B cell (primary cell): ENCODE measurements at regions not wholly inside any gene's neighbourhood (a gene's known extent, or its start where the extent isn't known, plus 50 kb on each side); places are given as distances from the start of the nearest gene placed in this dataset.

ENCODE experiments used
- ATAC-seq: fragments of 200-7000 bp; cut with Tn5 transposase; one replicate; pipeline ENCODE4 v1.10.0; 2021; ENCODE audit warnings: low read depth, mild to moderate bottlenecking, moderate number of reproducible peaks, moderate library complexity
- CTCF ChIA-PET: fragments of 350-600 bp; sonication (Branson Sonifier 250); formaldehyde crosslinking; loops from one replicate; lab custom pipeline; 2021; ENCODE audit warnings: antibody characterized with exemption, inconsistent platforms; lab: Charles Lee
- POLR2A ChIA-PET: fragments of 350-600 bp; sonication (Branson Sonifier 250); formaldehyde crosslinking; loops from one replicate; lab custom pipeline; 2021; ENCODE audit warnings: antibody characterized with exemption; lab: Charles Lee
- DNase-seq: peaks from one replicate; pipeline ENCODE4 v3.0.0; 2013
- H2AFZ ChIP-seq: 2 replicates; pipeline ENCODE4 v1.6.1; 2012; ENCODE audit warnings: mild to moderate bottlenecking, low read depth, low read length; ENCODE audit not compliant: insufficient read depth, poor library complexity, severe bottlenecking
- H3K27ac ChIP-seq, 2 donors: 1 replicate in 1 of 2; 2 replicates in 1 of 2; pipeline ENCODE4 v1.5.1; 2012 to 2013; ENCODE audit warnings: low read length in 2 of 2, mild to moderate bottlenecking in 2 of 2, moderate library complexity in 1 of 2
- H3K27me3 ChIP-seq, 4 experiments: fragments of 200-600 bp in 1 of 4; sonication (generic) in 1 of 4; replicated peaks in 1 of 4; 1 replicate in 2 of 4; 2 replicates in 2 of 4; pipeline versions ENCODE4 v1.6.1 to v1.7.0; 2013 to 2016; ENCODE audit warnings: low read length in 3 of 4, mild to moderate bottlenecking in 2 of 4, mixed read lengths in 1 of 4, moderate library complexity in 1 of 4; ENCODE audit not compliant: insufficient read depth in 4 of 4, control insufficient read depth in 3 of 4; ENCODE audit errors: control extremely low read depth in 1 of 4
- H3K36me3 ChIP-seq, 2 experiments: replicated peaks in 1 of 2; 1 replicate in 1 of 2; 2 replicates in 1 of 2; pipeline versions ENCODE4 v1.6.1 to v1.7.1; 2013; ENCODE audit warnings: low read length in 1 of 2; ENCODE audit not compliant: insufficient read depth in 2 of 2, control insufficient read depth in 1 of 2; ENCODE audit errors: control extremely low read depth in 1 of 2, extremely low read depth in 1 of 2
- H3K4me1 ChIP-seq, 2 donors: fragments of 200-600 bp in 1 of 2; sonication (generic) in 1 of 2; 1 replicate in 1 of 2; 2 replicates in 1 of 2; pipeline versions ENCODE4 v1.5.1 to v1.6.1; 2013 to 2017; ENCODE audit warnings: low read length in 2 of 2; ENCODE audit not compliant: control insufficient read depth in 2 of 2, insufficient read depth in 2 of 2
- H3K4me2 ChIP-seq: replicated peaks from 2 replicates; pipeline ENCODE3; 2012; ENCODE audit warnings: mild to moderate bottlenecking, low read depth, low read length; ENCODE audit not compliant: poor library complexity, severe bottlenecking
- H3K4me3 ChIP-seq, 5 experiments: fragments of 200-600 bp in 1 of 5; sonication (generic) in 1 of 5; 1 replicate in 3 of 5; 2 replicates in 2 of 5; pipeline versions ENCODE4 v1.5.1 to v1.7.0; 2011 to 2016; ENCODE audit warnings: low read length in 4 of 5, mild to moderate bottlenecking in 4 of 5, low read depth in 2 of 5, control low read depth in 1 of 5, moderate library complexity in 1 of 5; ENCODE audit not compliant: insufficient read depth in 1 of 5; ENCODE audit errors: control extremely low read depth in 1 of 5, extremely low read depth in 1 of 5
- H3K79me2 ChIP-seq: fragments of 200-600 bp; sonication (generic); one replicate; pipeline ENCODE4 v1.6.0; 2016; ENCODE audit warnings: low read length; ENCODE audit not compliant: control insufficient read depth, insufficient read depth
- H3K9ac ChIP-seq: fragments of 200-600 bp; sonication (generic); 2 replicates; pipeline ENCODE4 v1.6.1; 2017; ENCODE audit warnings: mild to moderate bottlenecking, low read length, moderate library complexity
- H3K9me3 ChIP-seq, 3 donors: one replicate each; pipeline versions ENCODE4 v1.6.1 to v1.7.1; 2013; ENCODE audit warnings: low read length in 2 of 3; ENCODE audit not compliant: control insufficient read depth in 2 of 3, insufficient read depth in 1 of 3; ENCODE audit errors: control extremely low read depth in 1 of 3
- H4K20me1 ChIP-seq: 2 replicates; pipeline ENCODE4 v1.6.0; 2012; ENCODE audit warnings: mild to moderate bottlenecking, low read length; ENCODE audit not compliant: insufficient read depth, control insufficient read depth, poor library complexity, severe bottlenecking
- H3K27ac Mint-ChIP-seq: one replicate; pipeline ENCODE4 v1.8.0; 2021; ENCODE audit warnings: mixed read lengths
- H3K27me3 Mint-ChIP-seq: one replicate; pipeline ENCODE4 v1.8.0; 2021; ENCODE audit warnings: mixed read lengths
- H3K4me1 Mint-ChIP-seq: one replicate; pipeline ENCODE4 v1.8.0; 2021; ENCODE audit warnings: mixed read lengths
- H3K4me3 Mint-ChIP-seq: one replicate; pipeline ENCODE4 v1.8.0; 2021; ENCODE audit warnings: mixed read lengths
- H3K9me3 Mint-ChIP-seq: one replicate; pipeline ENCODE4 v1.8.0; 2022; ENCODE audit warnings: mixed read lengths; ENCODE audit not compliant: insufficient read depth
- CTCF ChIP-seq: fragments of 200-600 bp; IDR thresholded peaks from one replicate; pipeline ENCODE4 v1.8.0; 2022; ENCODE audit warnings: antibody characterized with exemption, mild to moderate bottlenecking
- EZH2 ChIP-seq: IDR thresholded peaks from 2 replicates; pipeline ENCODE4 v1.6.1; 2012; ENCODE audit warnings: borderline replicate concordance, low read depth, mild to moderate bottlenecking, moderate library complexity, low read length; ENCODE audit not compliant: insufficient read depth, poor library complexity, severe bottlenecking
- WGBS: methylation state at CpG from one replicate; pipeline ENCODE4 v1.1.5; 2013; ENCODE audit warnings: missing lambda C conversion rate; ENCODE audit not compliant: insufficient coverage; 5-methylcytosine and 5-hydroxymethylcytosine counted together
- intact Hi-C: fragments of 100-400 bp; cut with micrococcal nuclease; formaldehyde crosslinking; loops from one replicate; pipeline ENCODE4 v1.10.0; 2022

- H3K27me3 Mint-ChIP-seq = no peaks in the 10 kb centered on the region
- 88% methylated on average over 1 of the region's 1 CpG for WGBS
Observed at GRCh38 chr5:43837996-43838395, 235.0 kb downstream of the NNT start.

GRCh38 chr5:43837091-43837490, 234.1 kb downstream of the NNT start:
- intact Hi-C loops = no loop called here
- no peaks in the 10 kb centered on the region for H3K27me3 Mint-ChIP-seq
- TF ChIP-seq EZH2 (no peak), CTCF (no peak)
- no peak overlapping the region for H3K4me3 ChIP-seq
- H3K9me3 Mint-ChIP-seq = peaks cover 2% of the 10 kb centered on the region
- no peaks in the 10 kb centered on the region for H3K27me3 ChIP-seq
- no peaks in the 10 kb centered on the region for H3K4me1 Mint-ChIP-seq
- no CpG with 5 or more reads among the region's 2 CpGs for WGBS
- no peak overlapping the region for H3K4me3 Mint-ChIP-seq
- ChIA-PET CTCF (no interaction called here), POLR2A (no interaction called here)
- no peak for DNase-seq
- no peak overlapping the region for H2AFZ ChIP-seq
- no peak overlapping the region for H3K4me2 ChIP-seq
- H3K9ac ChIP-seq = no peak overlapping the region
- H3K36me3 ChIP-seq = no peaks in the 10 kb centered on the region
- no peaks in the 10 kb centered on the region for H3K79me2 ChIP-seq
- no peak overlapping the region for H3K27ac ChIP-seq
- no peaks in the 10 kb centered on the region for H4K20me1 ChIP-seq
- no peak for ATAC-seq
- H3K4me1 ChIP-seq = no peaks in the 10 kb centered on the region
- no peaks in the 10 kb centered on the region for H3K9me3 ChIP-seq
- H3K27ac Mint-ChIP-seq = no peak overlapping the region

More at GRCh38 chr5:43837996-43838395, 235.0 kb downstream of the NNT start:
- Mint-ChIP-seq H3K9me3 (peaks cover 2% of the 10 kb centered on the region), H3K4me1 (no peaks in the 10 kb centered on the region), H3K27ac (no peak overlapping the region), H3K4me3 (no peak overlapping the region)
- H3K9ac ChIP-seq = no peak overlapping the region
- DNase-seq = no peak
- TF ChIP-seq EZH2 (no peak), CTCF (no peak)
- no peaks in the 10 kb centered on the region for H4K20me1 ChIP-seq
- H2AFZ ChIP-seq = no peak overlapping the region
- H3K4me2 ChIP-seq = no peak overlapping the region
- no peaks in the 10 kb centered on the region for H3K79me2 ChIP-seq
- no peak overlapping the region for H3K27ac ChIP-seq
- H3K27me3 ChIP-seq = no peaks in the 10 kb centered on the region
- H3K9me3 ChIP-seq = no peaks in the 10 kb centered on the region
- intact Hi-C loops = no loop called here
- H3K4me3 ChIP-seq = no peak overlapping the region
- H3K4me1 ChIP-seq = no peaks in the 10 kb centered on the region
- ChIA-PET POLR2A (no interaction called here), CTCF (no interaction called here)
- no peaks in the 10 kb centered on the region for H3K36me3 ChIP-seq
- ATAC-seq = no peak
